GM12878 (cell line): ENCODE measurements at regions not wholly inside any gene's neighbourhood (a gene's known extent, or its start where the extent isn't known, plus 50 kb on each side); places are given as distances from the start of the nearest gene placed in this dataset.

Source experiments
- ATAC-seq: fragments of 200-7000 bp; cut with Tn5 transposase; 3 replicates; pipeline ENCODE4 v1.9.1; 2020; ENCODE audit warnings: mild to moderate bottlenecking, moderate library complexity
- BruUV-seq: library from RNA; stranded (reverse); fragments of 400-500 nt; replicated peaks from 2 replicates; lab custom pipeline; 2021; lab: Mats Ljungman, UMichigan
- CTCF ChIA-PET: fragments of 300-600 bp; sonication (Branson Sonifier 250); formaldehyde crosslinking; extraction: SDS; loops from one replicate; lab custom pipeline; 2021; ENCODE audit warnings: inconsistent platforms; lab: Yijun Ruan, JAX
- POLR2A ChIA-PET: fragments of 350-600 bp; formaldehyde crosslinking; extraction: SDS; loops from one replicate; lab custom pipeline; 2021; ENCODE audit warnings: inconsistent platforms; lab: Charles Lee
- RAD21 ChIA-PET: fragments of 300-600 bp; sonication (Branson Sonifier 250); formaldehyde crosslinking; loops from one replicate; lab custom pipeline; 2023; ENCODE audit warnings: antibody characterized with exemption; ENCODE audit not compliant: unreplicated experiment; lab: Charles Lee
- SMC1A ChIA-PET: fragments of 300-600 bp; sonication (Branson Sonifier 250); formaldehyde crosslinking; loops from one replicate; lab custom pipeline; 2023; ENCODE audit not compliant: unreplicated experiment, uncharacterized antibody; lab: Charles Lee
- DNase-seq: peaks from one replicate; pipeline ENCODE4 v3.0.0-alpha.2; 2011; ENCODE audit warnings: low read depth, low spot score
- FAIRE-seq: peaks from 3 replicates; lab custom pipeline; 2011; peaks lifted over from hg19 to GRCh38; lab: Jason Lieb, UNC
- H2AFZ ChIP-seq: 2 replicates; pipeline ENCODE4 v1.6.0; 2011; ENCODE audit warnings: low read depth, low read length, control low read depth; ENCODE audit not compliant: control insufficient read depth
- H3K27ac ChIP-seq: 2 replicates; pipeline ENCODE4 v1.5.1; 2011; ENCODE audit warnings: control low read depth; ENCODE audit not compliant: control insufficient read depth, insufficient read depth
- H3K27me3 ChIP-seq, 2 experiments: replicated peaks in 1 of 2; 2 replicates each; pipeline versions ENCODE4 v1.6.0 to v1.6.1; 2011; ENCODE audit warnings: low read length in 1 of 2; ENCODE audit not compliant: control insufficient read depth in 2 of 2, insufficient read depth in 2 of 2
- H3K36me3 ChIP-seq, 2 experiments: 2 replicates each; pipeline ENCODE4 v1.5.1; 2011; ENCODE audit warnings: low read length in 1 of 2; ENCODE audit not compliant: control insufficient read depth in 2 of 2, insufficient read depth in 2 of 2
- H3K4me1 ChIP-seq: 2 replicates; pipeline ENCODE4 v1.6.1; 2011; ENCODE audit warnings: mild to moderate bottlenecking, low read length, moderate library complexity, mixed read lengths; ENCODE audit not compliant: control insufficient read depth, insufficient read depth
- H3K4me2 ChIP-seq: 2 replicates; pipeline ENCODE4 v1.6.0; 2011; ENCODE audit warnings: control low read depth; ENCODE audit not compliant: control insufficient read depth, insufficient read depth
- H3K4me3 ChIP-seq: fragments of 200-600 bp; sonication (generic); 2 replicates; pipeline ENCODE4 v1.5.1; 2016
- H3K79me2 ChIP-seq: 2 replicates; pipeline ENCODE4 v1.6.0; 2011; ENCODE audit warnings: low read length; ENCODE audit not compliant: control insufficient read depth, insufficient read depth
- H3K9ac ChIP-seq: 2 replicates; pipeline ENCODE4 v1.8.0; 2011; ENCODE audit warnings: low read length, control low read depth, mixed read lengths; ENCODE audit not compliant: control insufficient read depth, insufficient read depth
- H3K9me3 ChIP-seq: replicated peaks from 3 replicates; pipeline ENCODE4 v1.5.1; 2011; ENCODE audit warnings: mild to moderate bottlenecking, low read length; ENCODE audit not compliant: control insufficient read depth, insufficient read depth
- H4K20me1 ChIP-seq: 2 replicates; pipeline ENCODE4 v1.6.0; 2011; ENCODE audit not compliant: control insufficient read depth, insufficient read depth
- CHD2 ChIP-seq: IDR thresholded peaks from 2 replicates; pipeline ENCODE4 v1.6.1; 2011; ENCODE audit warnings: low read depth, low read length, improper control_type of control experiment, borderline replicate concordance
- CHD4 ChIP-seq: fragments of 200-600 bp; sonication (generic); IDR thresholded peaks from 2 replicates; pipeline ENCODE4 v1.6.1; 2016; ENCODE audit warnings: mild to moderate bottlenecking
- HDAC2 ChIP-seq: fragments of 200-600 bp; sonication (generic); IDR thresholded peaks from 2 replicates; pipeline ENCODE4 v1.6.1; 2017
- MTA3 ChIP-seq: IDR thresholded peaks from 2 replicates; pipeline ENCODE4 v1.6.1; 2012; ENCODE audit warnings: low read length, inconsistent platforms, borderline replicate concordance
- MYB ChIP-seq: fragments of 150-350 bp; IDR thresholded peaks from 2 replicates; pipeline ENCODE4 v1.6.1; 2014; ENCODE audit warnings: mild to moderate bottlenecking, low read depth, low read length, borderline replicate concordance
- POLR2AphosphoS5 ChIP-seq: IDR thresholded peaks from 2 replicates; pipeline ENCODE4 v1.6.1; 2011; ENCODE audit warnings: mild to moderate bottlenecking, low read length, inconsistent platforms
- SREBF2 ChIP-seq: IDR thresholded peaks from 2 replicates; pipeline ENCODE4 v1.6.1; 2012; ENCODE audit warnings: mild to moderate bottlenecking, low read length
- ZBTB4 ChIP-seq: fragments of 450-650 bp; formaldehyde crosslinking; IDR thresholded peaks from 2 replicates; pipeline ENCODE4 v1.4.0; 2022; ENCODE audit warnings: mild to moderate bottlenecking, moderate library complexity
- WGBS: methylation state at CpG from one replicate; pipeline ENCODE4 v1.1.6; 2016; ENCODE audit warnings: low lambda C conversion rate; ENCODE audit not compliant: insufficient replicate concordance, insufficient coverage; ENCODE audit errors: missing lambda C conversion rate; 5-methylcytosine and 5-hydroxymethylcytosine counted together
- in situ Hi-C: fragments of 300-500 bp; cut with MboI; formaldehyde crosslinking; loops from 9 replicates; pipeline ENCODE4 v1.14.3; 2018; ENCODE audit warnings: mixed read lengths
- intact Hi-C: fragments of 100-400 bp; cut with micrococcal nuclease; formaldehyde crosslinking; loops from one replicate; pipeline ENCODE4 v1.14.2; 2022; ENCODE audit not compliant: unreplicated experiment

GRCh38 chr6:163915131-163915530, 500.6 kb downstream of the QKI start:
- DNase-seq, result no peak
- BruUV-seq, result no TSS peak
- H2AFZ ChIP-seq, result no peak overlapping the region
- no peak overlapping the region for H3K4me2 ChIP-seq
- in situ Hi-C loops, result no loop called here
- no peaks in the 10 kb centered on the region for H3K4me1 ChIP-seq
- no peak for FAIRE-seq
- no peaks in the 10 kb centered on the region for H3K27me3 ChIP-seq
- WGBS, result 40% methylated on average over 8 of the region's 8 CpGs
- no peaks in the 10 kb centered on the region for H3K36me3 ChIP-seq
- CTCF ChIA-PET, result no interaction called here
- RAD21 ChIA-PET, result no interaction called here
- TF ChIP-seq POLR2AphosphoS5, result no peak
- no peak for TF ChIP-seq MTA3
- TF ChIP-seq CHD4, result no peak
- TF ChIP-seq ZBTB4, result no peak
- no peak for TF ChIP-seq SREBF2
- no peak for TF ChIP-seq MYB
- TF ChIP-seq CHD2, result no peak
- no peak for TF ChIP-seq HDAC2
- no peaks in the 10 kb centered on the region for H4K20me1 ChIP-seq
- no peak for ATAC-seq
- no peak overlapping the region for H3K9ac ChIP-seq
- no peaks in the 10 kb centered on the region for H3K9me3 ChIP-seq
- SMC1A ChIA-PET, result no interaction called here
- H3K27ac ChIP-seq, result no peak overlapping the region
- no peak overlapping the region for H3K4me3 ChIP-seq
- POLR2A ChIA-PET, result no interaction called here
- intact Hi-C loops, result no loop called here
- H3K79me2 ChIP-seq, result no peaks in the 10 kb centered on the region
